ENCODE measurements at regions not wholly inside any gene's neighbourhood (a gene's known extent, or its start where the extent isn't known, plus 50 kb on each side); places are given as distances from the start of the nearest gene placed in this dataset.
"Not testable (repeated sequence)": the region's sequence is repeated elsewhere in the genome, so short reads cannot be mapped to it uniquely, and the experiment has no call there.

- DNase-seq, result no peak
These were observed 274.8 kb upstream of the NCKAP5 start for GRCh38 chr2:133843091-133843490.

GRCh38 chr2:133843551-133843950 is 275.3 kb upstream of the NCKAP5 start:
- no peak for DNase-seq

GRCh38 chr2:133844214-133844892 is 276.1 kb upstream of the NCKAP5 start:
- peak; percentile 71 for DNase-seq

- DNase-seq, result no peak
These were observed 278.2 kb upstream of the NCKAP5 start for GRCh38 chr2:133846476-133846875.

- no peak for DNase-seq
These were observed 279.3 kb upstream of the NCKAP5 start for GRCh38 chr2:133847591-133847990.

- DNase-seq, result no peak
These were observed 279.9 kb upstream of the NCKAP5 start for GRCh38 chr2:133848111-133848649.

- no peak for DNase-seq
These were observed 281.1 kb upstream of the NCKAP5 start for GRCh38 chr2:133849341-133849740.

GRCh38 chr2:133854603-133855200 is 286.4 kb upstream of the NCKAP5 start:
- no peak for DNase-seq

- DNase-seq, result no peak
These were observed 287.3 kb upstream of the NCKAP5 start for GRCh38 chr2:133855526-133855925.

- no peak for DNase-seq
These were observed 288.4 kb upstream of the NCKAP5 start for GRCh38 chr2:133856678-133857077.

GRCh38 chr2:133859578-133859977 is 291.3 kb upstream of the NCKAP5 start:
- no peak for DNase-seq

GRCh38 chr2:133862400-133862977 is 294.2 kb upstream of the NCKAP5 start:
- DNase-seq, result no peak

- DNase-seq, result no peak
These were observed 295.0 kb upstream of the NCKAP5 start for GRCh38 chr2:133863106-133863800.

GRCh38 chr2:133865141-133865540 is 296.9 kb upstream of the NCKAP5 start:
- DNase-seq, result no peak

- no peak for DNase-seq
These were observed 298.9 kb upstream of the NCKAP5 start for GRCh38 chr2:133867166-133867565.

- DNase-seq, result no peak
These were observed 303.4 kb upstream of the NCKAP5 start for GRCh38 chr2:133871545-133872209.

GRCh38 chr2:133878326-133878725 is 310.1 kb upstream of the NCKAP5 start:
- no peak for DNase-seq

- no peak for DNase-seq
These were observed 311.4 kb upstream of the NCKAP5 start for GRCh38 chr2:133879703-133880102.

GRCh38 chr2:133882159-133882558 is 313.9 kb upstream of the NCKAP5 start:
- not testable (repeated sequence) for DNase-seq

- DNase-seq, result no peak
These were observed 316.6 kb upstream of the NCKAP5 start for GRCh38 chr2:133884739-133885381.

- no peak for DNase-seq
These were observed 317.6 kb upstream of the NCKAP5 start for GRCh38 chr2:133885847-133886246.

Measured in NCI-H345 (cell line).